AG08396 (cell line): ENCODE measurements at regions not wholly inside any gene's neighbourhood (a gene's known extent, or its start where the extent isn't known, plus 50 kb on each side); places are given as distances from the start of the nearest gene placed in this dataset.
"Not testable (repeated sequence)": the region's sequence is repeated elsewhere in the genome, so short reads cannot be mapped to it uniquely, and the experiment has no call there.

Source experiments
- DNase-seq: peaks from one replicate; pipeline ENCODE4 v3.0.0; 2012; ENCODE audit warnings: low spot score, mixed read lengths

GRCh38 chr13:34166406-34166805 lies 348.5 kb downstream of the RFC3 start:
- DNase-seq: no peak

- DNase-seq: no peak
Observed at GRCh38 chr13:34167347-34167746, 349.4 kb downstream of the RFC3 start.

DNA sequence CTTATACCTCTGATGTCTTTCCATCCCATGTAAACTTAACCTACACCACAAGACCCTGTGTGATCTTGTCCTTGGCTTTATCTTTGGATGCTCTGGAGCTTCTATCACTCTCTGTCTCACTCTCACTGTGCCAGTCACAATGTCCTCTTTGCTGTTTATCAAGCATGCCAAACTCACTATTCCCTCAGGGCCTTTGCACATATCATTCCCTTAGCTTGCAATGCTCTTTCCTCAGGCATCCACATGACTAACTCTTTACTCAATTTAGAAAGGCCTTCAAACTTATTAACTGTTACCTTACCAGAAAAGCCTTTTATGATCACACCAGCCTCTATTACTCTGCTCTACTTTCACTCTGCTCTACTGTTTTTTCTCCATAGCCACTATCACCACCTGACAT lies 354.1 kb downstream of the RFC3 start:
- DNase-seq: no peak

- no peak for DNase-seq
Observed at GRCh38 chr13:34174671-34175145, 356.8 kb downstream of the RFC3 start.

GRCh38 chr13:34175551-34175950 lies 357.6 kb downstream of the RFC3 start:
- DNase-seq: no peak

DNA sequence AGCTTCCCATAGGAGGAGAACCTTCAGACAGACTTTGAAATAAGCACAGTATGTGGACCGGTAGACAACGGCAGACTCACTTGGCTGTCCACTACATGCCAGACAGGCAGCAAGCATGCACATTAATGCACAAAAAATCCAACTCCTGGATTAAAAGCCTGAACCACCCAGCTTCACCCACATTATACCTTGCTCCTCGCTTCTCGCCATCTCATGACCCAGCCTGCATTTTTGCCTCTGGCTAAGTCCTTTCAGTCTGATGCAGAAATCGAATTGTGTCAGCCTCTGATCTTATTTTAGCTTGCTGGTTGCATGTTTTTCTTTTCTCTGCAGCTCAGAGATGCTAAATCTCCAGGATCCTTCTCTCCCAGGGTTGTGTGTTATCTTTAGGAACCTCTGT lies 358.7 kb downstream of the RFC3 start:
- no peak for DNase-seq

DNA sequence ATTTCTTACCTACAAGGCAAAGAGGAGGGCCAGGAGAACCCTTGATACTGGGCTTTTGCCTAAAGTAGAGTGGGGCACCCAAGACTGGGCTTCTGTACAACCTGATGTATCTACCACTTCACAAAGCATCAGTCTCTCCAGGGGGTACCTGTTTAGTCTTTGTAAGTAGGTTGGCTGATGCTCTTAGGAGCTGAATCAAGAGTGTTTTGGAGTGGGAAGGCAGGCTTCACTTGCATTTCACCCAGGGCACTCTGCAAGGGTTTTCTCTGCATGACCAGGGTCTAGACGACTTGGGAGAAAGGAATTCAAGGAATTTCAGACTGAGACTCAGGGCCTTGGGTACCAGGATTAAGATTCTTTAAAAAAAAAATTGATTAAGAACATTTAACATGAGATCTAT lies 361.5 kb downstream of the RFC3 start:
- DNase-seq: no peak

DNA sequence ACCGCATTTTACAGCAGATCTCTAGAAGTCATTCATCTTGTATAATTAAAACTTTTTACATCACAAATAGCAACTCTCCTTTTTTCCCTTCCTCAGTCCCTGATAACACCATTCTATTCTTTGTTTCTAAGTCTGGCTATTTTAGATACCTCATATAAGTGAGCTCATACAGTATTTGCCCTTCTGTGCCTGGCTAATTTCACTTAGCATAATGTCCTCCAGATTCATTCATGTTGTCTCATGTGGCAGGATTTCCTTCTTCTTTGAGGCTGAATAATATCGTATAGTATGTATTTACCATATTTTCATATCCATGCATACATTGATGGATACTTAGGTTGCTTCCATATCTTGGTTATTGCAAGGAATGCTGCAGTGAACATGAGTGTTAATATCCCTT lies 362.0 kb downstream of the RFC3 start:
- no peak for DNase-seq

DNA sequence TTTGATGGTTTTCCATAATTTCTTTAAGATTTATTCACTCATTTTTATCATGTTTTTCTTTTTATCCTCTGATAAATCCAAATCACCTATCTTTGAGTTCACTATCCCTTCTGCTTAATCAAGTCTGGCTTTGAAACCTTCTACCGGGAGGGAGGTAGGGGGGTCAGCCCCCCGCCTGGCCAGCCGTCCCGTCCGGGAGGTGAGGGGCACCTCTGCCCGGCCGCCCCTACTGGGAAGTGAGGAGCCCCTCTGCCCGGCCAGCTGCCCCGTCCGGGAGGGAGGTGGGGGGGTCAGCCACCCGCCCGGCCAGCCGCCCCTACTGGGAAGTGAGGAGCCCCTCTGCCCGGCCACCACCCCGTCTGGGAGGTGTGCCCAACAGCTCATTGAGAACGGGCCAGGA lies 363.3 kb downstream of the RFC3 start:
- not testable (repeated sequence) for DNase-seq

DNA sequence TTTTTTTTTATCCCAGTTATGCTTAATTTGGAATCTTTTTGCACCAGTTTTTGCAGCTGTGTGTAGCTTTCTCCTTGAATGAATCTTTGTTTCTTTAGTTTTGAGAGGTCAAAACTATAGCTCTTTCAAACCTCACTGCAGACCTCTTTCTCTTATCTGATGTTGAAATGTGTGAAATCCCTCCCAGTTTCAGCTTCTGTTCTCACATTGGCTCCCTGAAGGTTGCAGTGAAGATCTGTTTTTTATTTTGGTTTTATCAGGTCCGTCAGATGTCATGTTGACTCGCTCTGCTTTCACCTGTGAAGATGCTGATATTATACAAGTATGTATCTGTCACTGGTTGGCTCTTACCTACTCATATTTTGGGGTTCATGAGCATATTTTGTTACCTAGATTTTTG lies 372.0 kb downstream of the RFC3 start:
- no peak for DNase-seq

- no peak for DNase-seq
Observed at GRCh38 chr13:34201050-34201913, 383.3 kb downstream of the RFC3 start.

GRCh38 chr13:34207334-34207733 lies 389.4 kb downstream of the RFC3 start:
- DNase-seq: peak; percentile 76

DNA sequence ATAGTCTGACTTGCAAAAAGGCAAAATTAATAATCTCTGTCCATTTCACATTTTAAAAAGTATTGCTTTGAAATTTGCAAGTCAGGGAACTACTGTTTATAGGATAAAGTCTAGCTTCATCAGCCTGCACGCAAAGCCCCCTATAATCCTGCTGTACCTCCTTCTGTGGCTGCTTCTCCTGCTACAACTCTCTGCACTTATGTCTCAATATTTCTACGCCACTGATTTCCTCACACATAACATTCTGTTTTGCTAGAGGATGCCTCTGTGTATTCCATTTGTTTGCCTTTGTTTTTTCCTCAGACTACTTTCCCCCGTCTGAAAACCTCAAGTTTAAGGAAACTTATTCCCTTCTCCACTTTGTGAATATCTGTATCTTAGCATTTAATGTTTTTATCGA lies 389.9 kb downstream of the RFC3 start:
- DNase-seq: no peak

- DNase-seq: no peak
Observed at GRCh38 chr13:34208336-34208735, 390.4 kb downstream of the RFC3 start.

GRCh38 chr13:34210341-34210740 lies 392.4 kb downstream of the RFC3 start:
- DNase-seq: no peak

DNA sequence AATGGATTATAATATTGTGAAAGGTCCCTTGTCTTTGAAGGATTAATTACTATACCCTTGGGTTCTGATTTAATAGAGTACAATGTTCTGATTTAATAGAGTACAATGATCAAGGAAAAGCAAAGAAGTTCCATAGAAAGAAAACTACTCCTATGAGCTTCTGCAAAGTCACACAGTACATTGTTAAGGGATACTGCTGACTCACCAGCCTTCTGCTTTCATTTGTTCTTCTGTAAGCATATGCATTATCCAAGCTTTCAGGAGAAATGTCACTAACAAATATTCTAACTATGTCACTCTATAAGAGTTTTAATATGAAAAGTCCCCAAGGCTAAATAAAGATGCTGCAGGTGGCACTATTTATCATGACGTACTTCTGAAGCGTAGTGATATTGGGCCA lies 396.7 kb downstream of the RFC3 start:
- no peak for DNase-seq

GRCh38 chr13:34216256-34216655 lies 398.3 kb downstream of the RFC3 start:
- no peak for DNase-seq

DNA sequence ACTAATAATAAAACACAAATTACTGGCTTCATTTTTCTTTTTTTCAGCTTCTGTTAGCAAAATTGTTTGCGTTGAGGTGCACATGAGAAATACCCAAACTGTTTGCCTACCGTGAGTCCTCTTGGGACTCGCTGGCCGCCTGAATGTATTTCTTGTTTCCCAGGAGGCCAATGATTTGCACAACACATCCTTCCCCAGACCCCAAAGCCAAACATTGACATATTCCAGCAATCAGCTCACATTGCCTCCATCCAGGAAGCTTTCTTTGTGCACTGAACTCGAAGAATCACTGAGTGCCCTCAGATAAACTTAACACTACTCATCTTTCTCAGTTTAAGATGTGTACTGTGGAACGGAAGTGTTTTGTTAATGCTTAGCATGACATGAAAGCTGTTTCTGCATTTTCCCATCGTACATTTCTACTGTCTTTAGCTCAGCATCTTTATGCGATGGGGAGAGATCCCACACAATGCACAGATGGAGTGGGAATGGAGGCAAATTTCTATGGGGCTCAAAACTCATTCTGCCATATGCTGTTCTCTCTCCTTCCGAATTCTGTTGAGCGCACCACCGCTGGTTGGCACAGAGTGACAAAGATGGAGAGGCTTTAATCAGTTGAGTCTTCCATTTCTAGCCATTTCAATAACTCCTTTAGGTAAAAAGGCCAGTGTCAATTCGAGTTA lies 399.5 kb downstream of the RFC3 start:
- DNase-seq: no peak

DNA sequence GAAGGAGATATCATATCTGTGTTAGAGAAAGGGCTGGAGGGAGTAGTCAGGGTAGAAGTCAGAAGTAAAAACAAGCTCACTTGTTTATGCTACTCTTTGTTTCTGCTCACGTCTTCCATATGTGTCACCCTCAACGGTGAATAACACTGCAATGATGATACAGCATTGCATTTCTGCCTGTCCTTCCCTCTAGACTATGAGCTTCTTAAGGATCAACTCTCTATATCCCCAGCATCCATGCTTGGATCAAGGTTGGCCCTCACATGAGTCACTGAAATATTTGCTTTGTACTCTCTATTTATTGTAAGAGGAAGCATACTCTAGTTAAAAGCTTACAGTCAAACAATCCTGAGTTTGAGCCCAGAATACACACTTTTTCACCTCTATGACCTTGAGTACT lies 406.0 kb downstream of the RFC3 start:
- DNase-seq: no peak

GRCh38 chr13:34224877-34225276 lies 406.9 kb downstream of the RFC3 start:
- no peak for DNase-seq

GRCh38 chr13:34230271-34230670 lies 412.3 kb downstream of the RFC3 start:
- no peak for DNase-seq

GRCh38 chr13:34241332-34241731 lies 423.4 kb downstream of the RFC3 start:
- no peak for DNase-seq

- no peak for DNase-seq
Observed at GRCh38 chr13:34243403-34243802, 425.5 kb downstream of the RFC3 start.

GRCh38 chr13:34246511-34246910 lies 428.6 kb downstream of the RFC3 start:
- no peak for DNase-seq
